ENCODE measurements at regions not wholly inside any gene's neighbourhood (a gene's known extent, or its start where the extent isn't known, plus 50 kb on each side); places are given as distances from the start of the nearest gene placed in this dataset.
"Not testable (repeated sequence)": the region's sequence is repeated elsewhere in the genome, so short reads cannot be mapped to it uniquely, and the experiment has no call there.

- DNase-seq (ENCODE audit: low read depth) = not testable (repeated sequence)
These were observed 290.0 kb upstream of the HNRNPA3 start for GRCh38 chr2:176922545-176922944.

GRCh38 chr2:176923205-176923604 lies 289.4 kb upstream of the HNRNPA3 start:
- no peak for DNase-seq (ENCODE audit: low read depth)

- peak; percentile 12 for DNase-seq (ENCODE audit: low read depth)
These were observed 287.6 kb upstream of the HNRNPA3 start for GRCh38 chr2:176924909-176925534.

GRCh38 chr2:176926453-176926852 lies 286.1 kb upstream of the HNRNPA3 start:
- no peak for DNase-seq (ENCODE audit: low read depth)

- not testable (repeated sequence) for DNase-seq (ENCODE audit: low read depth)
These were observed 283.2 kb upstream of the HNRNPA3 start for GRCh38 chr2:176929387-176929786.

- DNase-seq (ENCODE audit: low read depth) = peak; percentile 79
These were observed 280.7 kb upstream of the HNRNPA3 start for GRCh38 chr2:176931588-176932563.

GRCh38 chr2:176934131-176934530 lies 278.5 kb upstream of the HNRNPA3 start:
- no peak for DNase-seq (ENCODE audit: low read depth)

GRCh38 chr2:176934869-176935415 lies 277.7 kb upstream of the HNRNPA3 start:
- DNase-seq (ENCODE audit: low read depth) = no peak

GRCh38 chr2:176935543-176936102 lies 277.0 kb upstream of the HNRNPA3 start:
- DNase-seq (ENCODE audit: low read depth) = no peak

GRCh38 chr2:176936410-176936809 lies 276.2 kb upstream of the HNRNPA3 start:
- no peak for DNase-seq (ENCODE audit: low read depth)

- DNase-seq (ENCODE audit: low read depth) = no peak
These were observed 267.6 kb upstream of the HNRNPA3 start for GRCh38 chr2:176944998-176945397.

- no peak for DNase-seq (ENCODE audit: low read depth)
These were observed 264.8 kb upstream of the HNRNPA3 start for GRCh38 chr2:176947754-176948153.

GRCh38 chr2:176951218-176951617 lies 261.4 kb upstream of the HNRNPA3 start:
- not testable (repeated sequence) for DNase-seq (ENCODE audit: low read depth)

- DNase-seq (ENCODE audit: low read depth) = no peak
These were observed 255.8 kb upstream of the HNRNPA3 start for GRCh38 chr2:176956791-176957190.

- DNase-seq (ENCODE audit: low read depth) = no peak
These were observed 253.0 kb upstream of the HNRNPA3 start for GRCh38 chr2:176959614-176960013.

GRCh38 chr2:176960061-176960460 lies 252.5 kb upstream of the HNRNPA3 start:
- DNase-seq (ENCODE audit: low read depth) = no peak

GRCh38 chr2:176960736-176961520 lies 251.7 kb upstream of the HNRNPA3 start:
- DNase-seq (ENCODE audit: low read depth) = no peak

GRCh38 chr2:176961775-176962619 lies 250.6 kb upstream of the HNRNPA3 start:
- no peak for DNase-seq (ENCODE audit: low read depth)

GRCh38 chr2:176963568-176964287 lies 248.9 kb upstream of the HNRNPA3 start:
- DNase-seq (ENCODE audit: low read depth) = no peak

- DNase-seq (ENCODE audit: low read depth) = no peak
These were observed 244.6 kb upstream of the HNRNPA3 start for GRCh38 chr2:176967911-176968450.

Measured in Daoy (cell line).